HFF-Myc (cell line): ENCODE measurements at regions not wholly inside any gene's neighbourhood (a gene's known extent, or its start where the extent isn't known, plus 50 kb on each side); places are given as distances from the start of the nearest gene placed in this dataset.
"Not testable (repeated sequence)": the region's sequence is repeated elsewhere in the genome, so short reads cannot be mapped to it uniquely, and the experiment has no call there.

Experiments
- DNase-seq: peaks from one replicate; pipeline ENCODE4 v3.0.0-alpha.2; 2011; ENCODE audit warnings: low read depth; ENCODE audit errors: extremely low read depth
- H3K4me3 ChIP-seq: replicated peaks from 2 replicates; pipeline ENCODE4 v1.5.1; 2011; ENCODE audit warnings: low read depth, mild to moderate bottlenecking, control low read depth, low read length
- CTCF ChIP-seq: IDR thresholded peaks from 2 replicates; pipeline ENCODE4 v1.5.1; 2012; ENCODE audit warnings: mild to moderate bottlenecking, low read depth, low read length, control low read depth; ENCODE audit errors: missing control alignments

- no peak for DNase-seq
- no peak for TF ChIP-seq CTCF
- no peak overlapping the region for H3K4me3 ChIP-seq
These were observed 61.3 kb upstream of the ADGRL1 start for GRCh38 chr19:14267224-14267741.

- H3K4me3 ChIP-seq, DNase-seq: not testable (repeated sequence)
These were observed 60.2 kb upstream of the ADGRL1 start for GRCh38 chr19:14266208-14266607.

GRCh38 chr19:14265290-14266036 lies 59.5 kb upstream of the ADGRL1 start:
- no peak for DNase-seq
- H3K4me3 ChIP-seq, result no peak overlapping the region
- TF ChIP-seq CTCF, result no peak

GRCh38 chr19:14255902-14256649 lies 50.1 kb upstream of the ADGRL1 start:
- peak; percentile 40 for DNase-seq
- H3K4me3 ChIP-seq, result not testable (repeated sequence)
